Activated T-cell treated with anti-CD3 and anti-CD28 coated beads, Interleukin-2, amount 50 U/mL, for 72 hours (primary cell): ENCODE measurements at regions not wholly inside any gene's neighbourhood (a gene's known extent, or its start where the extent isn't known, plus 50 kb on each side); places are given as distances from the start of the nearest gene placed in this dataset.

Experiments used
- ATAC-seq, 2 donors: fragments of 150-1000 bp; cut with Tn5 transposase; replicated peaks in 1 of 2; 2 replicates each; pipeline ENCODE4 v1.10.0; 2021; ENCODE audit warnings: moderate library complexity in 2 of 2, mild to moderate bottlenecking in 1 of 2
- DNase-seq, 2 donors: peaks; one replicate each; pipeline ENCODE4 v3.0.0; 2021 to 2022; ENCODE audit warnings: mixed read lengths in 1 of 2
- H3K27ac Mint-ChIP-seq: one replicate; pipeline ENCODE4 v1.8.0; 2022; ENCODE audit warnings: mild to moderate bottlenecking, moderate library complexity, mixed read lengths
- H3K27me3 Mint-ChIP-seq: one replicate; pipeline ENCODE4 v1.8.0; 2022; ENCODE audit warnings: low read depth, mixed read lengths
- H3K36me3 Mint-ChIP-seq, 2 donors: one replicate each; pipeline ENCODE4 v1.8.0; 2022; ENCODE audit warnings: mixed read lengths in 2 of 2, mild to moderate bottlenecking in 1 of 2; ENCODE audit not compliant: insufficient read depth in 2 of 2
- H3K4me1 Mint-ChIP-seq: one replicate; pipeline ENCODE4 v1.8.0; 2022; ENCODE audit warnings: low read depth, mixed read lengths
- H3K4me3 Mint-ChIP-seq, 2 donors: one replicate each; pipeline ENCODE4 v1.8.0; 2022; ENCODE audit warnings: mild to moderate bottlenecking in 2 of 2, mixed read lengths in 2 of 2, moderate library complexity in 2 of 2
- H3K9me3 Mint-ChIP-seq, 2 donors: one replicate each; pipeline ENCODE4 v1.8.0; 2022; ENCODE audit warnings: mixed read lengths in 2 of 2

DNA sequence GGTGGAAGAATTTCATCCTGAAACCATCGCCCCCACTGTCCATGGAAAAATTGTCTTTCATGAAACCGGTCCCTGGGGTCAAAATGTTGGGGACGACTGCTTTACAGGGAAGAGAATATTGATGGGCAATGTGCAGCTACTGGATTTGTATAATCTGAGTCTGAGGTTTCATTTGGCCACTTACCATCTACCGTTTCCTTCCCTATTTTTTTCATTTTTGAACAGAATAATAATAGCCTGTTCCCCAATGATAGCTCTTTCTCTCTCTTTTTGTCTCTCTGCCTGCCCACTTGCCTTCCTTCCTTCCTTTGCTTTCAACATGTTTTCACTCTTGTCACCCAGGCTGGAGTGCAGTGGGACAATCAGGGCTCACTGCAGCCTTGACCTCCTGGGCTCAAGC, 78.3 kb upstream of the TLK1 start:
- Mint-ChIP-seq H3K4me1 (peaks cover 10% of the 10 kb centered on the region), H3K9me3 (no peaks in the 10 kb centered on the region), H3K36me3 (no peaks in the 10 kb centered on the region), H3K4me3 (no peak overlapping the region), H3K27ac (no peak overlapping the region), H3K27me3 (peaks cover 15% of the 10 kb centered on the region)
- ATAC-seq (no peak), DNase-seq (no peak)

DNA sequence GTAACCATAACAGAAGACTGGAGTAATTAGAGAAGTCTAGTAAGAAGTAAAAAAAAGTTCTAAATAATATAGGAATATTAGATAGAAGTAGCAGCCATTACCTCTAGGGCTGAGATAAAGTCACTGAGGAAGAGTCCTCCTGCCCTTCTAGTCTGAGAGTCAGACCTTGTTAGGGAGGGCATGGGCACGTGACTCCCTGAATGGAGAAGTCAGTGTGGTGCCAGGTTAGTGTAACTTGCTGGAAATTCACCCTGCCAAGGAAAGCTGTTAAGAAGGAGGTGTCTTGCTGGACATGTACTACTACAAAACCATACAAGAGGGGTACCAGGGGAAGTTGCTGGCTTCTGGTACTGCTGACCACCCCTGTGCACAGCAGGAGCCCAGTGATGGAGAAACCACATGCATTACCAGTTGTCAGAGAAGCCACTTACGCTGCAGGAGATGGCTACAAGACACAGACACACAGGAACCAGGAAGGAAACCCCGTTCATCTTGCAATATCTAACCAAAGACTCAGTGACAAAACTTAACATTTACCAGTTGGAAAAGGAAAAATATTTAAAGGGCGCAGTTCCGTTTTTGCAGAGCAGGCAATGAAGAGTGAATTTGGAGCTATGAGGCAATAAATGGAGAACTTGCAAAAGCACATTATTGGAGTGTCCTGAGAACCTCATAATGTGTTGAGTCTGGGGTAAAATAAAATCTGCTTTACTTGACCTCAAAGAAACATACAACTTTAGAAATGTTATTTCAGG, 77.2 kb upstream of the TLK1 start:
- ATAC-seq: no peak
- Mint-ChIP-seq H3K36me3 (no peaks in the 10 kb centered on the region), H3K4me3 (no peak overlapping the region), H3K4me1 (peaks cover 10% of the 10 kb centered on the region), H3K27me3 (peaks cover 15% of the 10 kb centered on the region), H3K9me3 (no peaks in the 10 kb centered on the region), H3K27ac (no peak overlapping the region)
- DNase-seq: no peak

GRCh38 chr2:171235262-171235881, 74.7 kb upstream of the TLK1 start:
- Mint-ChIP-seq H3K27ac (no peak overlapping the region), H3K4me3 (no peak overlapping the region)

DNA sequence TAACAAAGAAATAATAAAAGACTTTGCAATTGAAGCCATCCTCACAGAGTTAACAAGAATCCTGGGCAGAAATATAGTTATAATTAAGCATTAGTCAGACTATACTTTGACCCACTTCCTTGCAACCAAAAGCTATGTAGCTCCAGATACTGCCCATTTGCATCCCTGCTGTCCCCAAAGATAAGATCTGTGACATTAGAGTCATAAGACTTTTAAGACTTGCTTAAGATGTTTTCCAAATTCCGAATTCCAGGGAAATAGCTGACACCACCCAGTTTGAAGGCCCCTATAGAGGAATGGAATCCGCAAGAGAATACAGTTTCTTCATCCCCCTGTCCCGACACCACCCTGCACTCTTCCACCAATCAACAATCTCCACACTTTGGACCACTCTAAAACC, 69.5 kb upstream of the TLK1 start:
- Mint-ChIP-seq H3K27me3 (peaks cover 12% of the 10 kb centered on the region), H3K27ac (no peak overlapping the region), H3K4me3 (no peak overlapping the region), H3K4me1 (peaks cover 7% of the 10 kb centered on the region), H3K36me3 (no peaks in the 10 kb centered on the region), H3K9me3 (peaks cover 2% of the 10 kb centered on the region in 2 donors)
- DNase-seq (no peak), ATAC-seq (no peak)

More at GRCh38 chr2:171235262-171235881, 74.7 kb upstream of the TLK1 start:
- DNase-seq (no peak), ATAC-seq (no peak)
- Mint-ChIP-seq H3K9me3 (peaks cover 0 to 2% of the 10 kb centered on the region in 2 donors), H3K27me3 (peaks cover 19% of the 10 kb centered on the region), H3K36me3 (no peaks in the 10 kb centered on the region), H3K4me1 (peaks cover 10% of the 10 kb centered on the region)

- DNase-seq (no peak), ATAC-seq (no peak)
- peaks cover 2 to 4% of the 10 kb centered on the region in 2 donors for H3K9me3 Mint-ChIP-seq
- H3K27ac Mint-ChIP-seq: no peak overlapping the region
- H3K4me1 Mint-ChIP-seq: peaks cover 11% of the 10 kb centered on the region
- H3K36me3 Mint-ChIP-seq: no peaks in the 10 kb centered on the region
- no peak overlapping the region for H3K4me3 Mint-ChIP-seq
- H3K27me3 Mint-ChIP-seq: peaks cover 5% of the 10 kb centered on the region
Observed at GRCh38 chr2:171228826-171229225, 68.1 kb upstream of the TLK1 start.

- no peak overlapping the region for H3K4me3 Mint-ChIP-seq
Observed at GRCh38 chr2:171227066-171227782, 66.5 kb upstream of the TLK1 start.

DNA sequence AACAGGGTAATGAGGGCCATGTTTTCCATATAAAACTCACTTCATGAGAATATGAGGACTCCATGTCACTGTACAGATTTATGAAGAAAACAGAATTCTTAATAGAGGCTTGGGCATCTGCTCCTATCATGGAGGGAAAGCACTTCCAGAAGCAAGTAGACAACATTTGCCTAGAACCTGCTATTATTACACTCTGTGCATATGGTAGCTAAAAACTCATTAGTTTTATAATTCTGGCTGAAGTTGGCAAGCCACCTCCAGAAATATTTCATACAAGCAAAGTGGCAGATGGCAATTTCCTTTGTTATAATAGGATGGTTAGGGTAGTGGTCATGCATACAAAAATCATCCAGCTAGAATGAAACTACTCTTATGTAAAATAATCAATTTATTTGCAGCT, 65.8 kb upstream of the TLK1 start:
- H3K4me1 Mint-ChIP-seq: peaks cover 11% of the 10 kb centered on the region
- DNase-seq (no peak), ATAC-seq (no peak)
- no peak overlapping the region for H3K4me3 Mint-ChIP-seq
- peaks cover 5% of the 10 kb centered on the region for H3K27me3 Mint-ChIP-seq
- H3K36me3 Mint-ChIP-seq: no peaks in the 10 kb centered on the region
- no peak overlapping the region for H3K27ac Mint-ChIP-seq
- peaks cover 2 to 4% of the 10 kb centered on the region in 2 donors for H3K9me3 Mint-ChIP-seq

More at GRCh38 chr2:171227066-171227782, 66.5 kb upstream of the TLK1 start:
- no peak for DNase-seq
- Mint-ChIP-seq H3K27me3 (peaks cover 5% of the 10 kb centered on the region), H3K27ac (no peak overlapping the region), H3K36me3 (no peaks in the 10 kb centered on the region), H3K9me3 (peaks cover 2 to 4% of the 10 kb centered on the region in 2 donors), H3K4me1 (peaks cover 11% of the 10 kb centered on the region)
- no peak for ATAC-seq

- Mint-ChIP-seq H3K27ac (no peak overlapping the region), H3K4me3 (no peak overlapping the region), H3K36me3 (no peaks in the 10 kb centered on the region), H3K9me3 (peaks cover 2 to 4% of the 10 kb centered on the region in 2 donors), H3K4me1 (peaks cover 11% of the 10 kb centered on the region), H3K27me3 (peaks cover 5% of the 10 kb centered on the region)
- no peak for ATAC-seq
- no peak for DNase-seq
Observed at GRCh38 chr2:171225989-171226388, 65.3 kb upstream of the TLK1 start.

- no peak overlapping the region for H3K27ac Mint-ChIP-seq
- DNase-seq (no peak), ATAC-seq (peak; percentile 31 to 60)
- H3K27me3 Mint-ChIP-seq: peaks cover 2% of the 10 kb centered on the region
- H3K9me3 Mint-ChIP-seq: peaks cover 2 to 4% of the 10 kb centered on the region in 2 donors
- no peaks in the 10 kb centered on the region for H3K36me3 Mint-ChIP-seq
- no peak overlapping the region for H3K4me3 Mint-ChIP-seq
- H3K4me1 Mint-ChIP-seq: peaks cover 11% of the 10 kb centered on the region
Observed at GRCh38 chr2:171225302-171225980, 64.7 kb upstream of the TLK1 start.

- H3K9me3 Mint-ChIP-seq: peaks cover 4 to 10% of the 10 kb centered on the region in 2 donors
- ATAC-seq (no peak), DNase-seq (no peak)
- no peak overlapping the region for H3K27ac Mint-ChIP-seq
- H3K4me1 Mint-ChIP-seq: peaks cover 5% of the 10 kb centered on the region
- peaks cover 0 to 4% of the 10 kb centered on the region in 2 donors for H3K36me3 Mint-ChIP-seq
- no peaks in the 10 kb centered on the region for H3K27me3 Mint-ChIP-seq
- no peak overlapping the region for H3K4me3 Mint-ChIP-seq
Observed at GRCh38 chr2:171217330-171217729, 56.6 kb upstream of the TLK1 start.

DNA sequence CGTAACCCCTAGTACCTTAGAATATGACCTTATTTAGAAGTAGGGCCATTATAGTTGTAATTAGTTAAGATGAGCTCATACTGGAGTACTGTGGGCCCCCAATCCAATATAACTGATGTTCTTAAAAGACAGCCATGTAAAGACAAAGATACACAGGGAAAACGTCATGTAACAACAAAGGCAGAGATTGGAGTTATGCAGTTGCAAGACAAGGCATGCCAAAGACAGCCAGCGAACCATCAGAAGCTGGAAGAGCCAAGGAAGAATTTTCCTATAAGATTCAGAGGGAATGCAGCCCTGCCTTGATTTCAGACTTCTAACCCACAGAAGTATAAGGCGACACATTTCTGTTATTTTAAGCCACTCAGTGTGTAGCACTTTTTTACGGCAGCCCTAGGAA, 55.9 kb upstream of the TLK1 start:
- H3K4me1 Mint-ChIP-seq: peaks cover 5% of the 10 kb centered on the region
- DNase-seq: no peak
- H3K27ac Mint-ChIP-seq: no peak overlapping the region
- no peak overlapping the region for H3K4me3 Mint-ChIP-seq
- peaks cover 4 to 10% of the 10 kb centered on the region in 2 donors for H3K9me3 Mint-ChIP-seq
- ATAC-seq: no peak
- H3K36me3 Mint-ChIP-seq: peaks cover 0 to 4% of the 10 kb centered on the region in 2 donors
- no peaks in the 10 kb centered on the region for H3K27me3 Mint-ChIP-seq

DNA sequence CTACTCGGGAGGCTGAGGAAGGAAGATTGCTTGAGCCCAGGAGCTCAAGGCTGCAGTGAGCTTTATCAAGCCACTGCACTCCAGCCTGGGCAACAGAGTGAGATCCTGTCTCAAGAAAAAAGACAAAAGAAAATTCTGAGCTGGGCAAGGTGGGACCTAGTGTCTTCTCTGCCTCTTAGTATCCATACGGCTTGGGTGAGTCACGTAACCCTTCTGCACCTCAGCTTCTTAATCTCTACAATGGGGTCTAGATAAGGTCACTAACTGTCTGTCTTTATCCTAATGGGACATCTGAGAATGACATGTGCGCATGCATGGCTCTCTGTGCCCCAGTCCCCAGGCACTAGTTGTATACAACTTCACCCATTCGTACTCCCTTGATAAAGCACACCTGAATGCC, 53.4 kb upstream of the TLK1 start:
- H3K27ac Mint-ChIP-seq: no peak overlapping the region
- DNase-seq (no peak), ATAC-seq (no peak)
- H3K9me3 Mint-ChIP-seq: peaks cover 2 to 8% of the 10 kb centered on the region in 2 donors
- no peak overlapping the region for H3K4me3 Mint-ChIP-seq
- peaks cover under 1% of the 10 kb centered on the region for H3K27me3 Mint-ChIP-seq
- H3K4me1 Mint-ChIP-seq: peaks cover 17% of the 10 kb centered on the region
- peaks cover 0 to 2% of the 10 kb centered on the region in 2 donors for H3K36me3 Mint-ChIP-seq
